HEK293 (cell line): ENCODE measurements at regions not wholly inside any gene's neighbourhood (a gene's known extent, or its start where the extent isn't known, plus 50 kb on each side); places are given as distances from the start of the nearest gene placed in this dataset.

Experiments used
- BCL11A ChIP-seq: fragments of 450-650 bp; formaldehyde crosslinking; IDR thresholded peaks from 2 replicates; pipeline ENCODE4 v1.5.1; 2016; ENCODE audit warnings: low read depth, missing biosample characterization, missing genetic modification characterization
- REPIN1 ChIP-seq: fragments of 450-650 bp; formaldehyde crosslinking; IDR thresholded peaks from 2 replicates; pipeline ENCODE4 v1.5.1; 2017; ENCODE audit warnings: missing biosample characterization, missing genetic modification characterization, low read depth
- YY1 ChIP-seq: fragments of 450-650 bp; formaldehyde crosslinking; IDR thresholded peaks from 2 replicates; pipeline ENCODE4 v1.5.1; 2018; ENCODE audit warnings: missing biosample characterization, missing genetic modification characterization
- ZBTB1 ChIP-seq: fragments of 450-650 bp; formaldehyde crosslinking; IDR thresholded peaks from 2 replicates; pipeline ENCODE4 v1.5.1; 2016; ENCODE audit warnings: missing biosample characterization, missing genetic modification characterization
- ZNF146 ChIP-seq: fragments of 450-650 bp; formaldehyde crosslinking; IDR thresholded peaks from 2 replicates; pipeline ENCODE4 v1.5.1; 2016; ENCODE audit warnings: missing biosample characterization, missing genetic modification characterization
- ZNF274 ChIP-seq, 2 experiments: fragments of 200-500 bp in 1 of 2; fragments of 450-650 bp in 1 of 2; sonication (Bioruptor generic) in 1 of 2; formaldehyde crosslinking in 1 of 2; IDR thresholded peaks; 2 replicates each; pipeline versions ENCODE4 v1.5.1 to v1.6.1; 2014 to 2016; ENCODE audit warnings: borderline replicate concordance in 1 of 2, inconsistent platforms in 1 of 2, low read length in 1 of 2, missing biosample characterization in 1 of 2, missing genetic modification characterization in 1 of 2
- ZNF558 ChIP-seq: fragments of 450-650 bp; formaldehyde crosslinking; IDR thresholded peaks from 2 replicates; pipeline ENCODE4 v1.5.1; 2016; ENCODE audit warnings: missing biosample characterization, missing genetic modification characterization
- TF ChIP-seq, protein P1 (sequence below): fragments of 450-650 bp; formaldehyde crosslinking; IDR thresholded peaks from 2 replicates; pipeline ENCODE4 v1.5.1; 2017; ENCODE audit warnings: missing biosample characterization, mild to moderate bottlenecking, missing genetic modification characterization, moderate library complexity
- TF ChIP-seq, protein P2 (sequence below): fragments of 450-650 bp; formaldehyde crosslinking; IDR thresholded peaks from 2 replicates; pipeline ENCODE4 v1.5.1; 2016; ENCODE audit warnings: missing biosample characterization, missing genetic modification characterization
- TF ChIP-seq, protein P3 (sequence below): fragments of 450-650 bp; formaldehyde crosslinking; IDR thresholded peaks from 2 replicates; pipeline ENCODE4 v1.5.1; 2016; ENCODE audit warnings: missing biosample characterization, missing genetic modification characterization
- TF ChIP-seq, protein P4 (sequence below): fragments of 450-650 bp; formaldehyde crosslinking; IDR thresholded peaks from 2 replicates; pipeline ENCODE4 v1.5.1; 2016; ENCODE audit warnings: missing biosample characterization, missing genetic modification characterization, borderline replicate concordance

DNA sequence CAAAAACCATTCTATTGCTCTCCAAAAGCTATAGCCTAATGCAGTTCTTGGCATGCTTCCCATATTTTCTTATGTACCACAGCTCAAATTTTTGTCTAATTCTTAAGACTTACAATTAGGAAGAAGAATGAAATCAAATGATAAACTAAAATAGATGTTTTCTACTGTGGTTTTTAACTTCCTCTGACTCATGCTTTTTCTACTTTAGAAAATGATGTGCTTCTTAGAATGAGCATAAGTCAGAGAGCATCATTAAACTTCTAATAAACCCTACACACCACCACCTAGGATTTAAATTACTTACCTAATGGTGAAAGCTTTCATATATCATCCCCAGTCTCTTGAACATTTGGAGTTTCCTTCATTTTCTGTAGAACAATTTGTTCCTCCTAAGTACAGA lies 217.0 kb upstream of the NDST3 start:
- TF ChIP-seq, protein P1, sequence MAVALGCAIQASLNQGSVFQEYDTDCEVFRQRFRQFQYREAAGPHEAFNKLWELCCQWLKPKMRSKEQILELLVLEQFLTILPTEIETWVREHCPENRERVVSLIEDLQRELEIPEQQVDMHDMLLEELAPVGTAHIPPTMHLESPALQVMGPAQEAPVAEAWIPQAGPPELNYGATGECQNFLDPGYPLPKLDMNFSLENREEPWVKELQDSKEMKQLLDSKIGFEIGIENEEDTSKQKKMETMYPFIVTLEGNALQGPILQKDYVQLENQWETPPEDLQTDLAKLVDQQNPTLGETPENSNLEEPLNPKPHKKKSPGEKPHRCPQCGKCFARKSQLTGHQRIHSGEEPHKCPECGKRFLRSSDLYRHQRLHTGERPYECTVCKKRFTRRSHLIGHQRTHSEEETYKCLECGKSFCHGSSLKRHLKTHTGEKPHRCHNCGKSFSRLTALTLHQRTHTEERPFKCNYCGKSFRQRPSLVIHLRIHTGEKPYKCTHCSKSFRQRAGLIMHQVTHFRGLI (tag by site-specific recombination): no peak
- TF ChIP-seq ZNF274 (IDR thresholded peaks at IDR 0.05; ENCODE audit: low read length) (no peak), ZNF274 (tag by site-specific recombination; IDR thresholded peaks at IDR 0.05; ENCODE audit: borderline replicate concordance) (no peak), ZNF558 (tag by site-specific recombination) (no peak), REPIN1 (no peak), BCL11A (tag by site-specific recombination) (no peak), ZNF146 (tag by site-specific recombination) (no peak), YY1 (tag by site-specific recombination) (no peak), ZBTB1 (tag by site-specific recombination) (no peak)
- TF ChIP-seq, protein P2, sequence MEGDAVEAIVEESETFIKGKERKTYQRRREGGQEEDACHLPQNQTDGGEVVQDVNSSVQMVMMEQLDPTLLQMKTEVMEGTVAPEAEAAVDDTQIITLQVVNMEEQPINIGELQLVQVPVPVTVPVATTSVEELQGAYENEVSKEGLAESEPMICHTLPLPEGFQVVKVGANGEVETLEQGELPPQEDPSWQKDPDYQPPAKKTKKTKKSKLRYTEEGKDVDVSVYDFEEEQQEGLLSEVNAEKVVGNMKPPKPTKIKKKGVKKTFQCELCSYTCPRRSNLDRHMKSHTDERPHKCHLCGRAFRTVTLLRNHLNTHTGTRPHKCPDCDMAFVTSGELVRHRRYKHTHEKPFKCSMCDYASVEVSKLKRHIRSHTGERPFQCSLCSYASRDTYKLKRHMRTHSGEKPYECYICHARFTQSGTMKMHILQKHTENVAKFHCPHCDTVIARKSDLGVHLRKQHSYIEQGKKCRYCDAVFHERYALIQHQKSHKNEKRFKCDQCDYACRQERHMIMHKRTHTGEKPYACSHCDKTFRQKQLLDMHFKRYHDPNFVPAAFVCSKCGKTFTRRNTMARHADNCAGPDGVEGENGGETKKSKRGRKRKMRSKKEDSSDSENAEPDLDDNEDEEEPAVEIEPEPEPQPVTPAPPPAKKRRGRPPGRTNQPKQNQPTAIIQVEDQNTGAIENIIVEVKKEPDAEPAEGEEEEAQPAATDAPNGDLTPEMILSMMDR (tag by site-specific recombination): no peak
- TF ChIP-seq, protein P3, sequence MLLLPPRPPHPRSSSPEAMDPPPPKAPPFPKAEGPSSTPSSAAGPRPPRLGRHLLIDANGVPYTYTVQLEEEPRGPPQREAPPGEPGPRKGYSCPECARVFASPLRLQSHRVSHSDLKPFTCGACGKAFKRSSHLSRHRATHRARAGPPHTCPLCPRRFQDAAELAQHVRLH (tag by site-specific recombination): no peak
- TF ChIP-seq, protein P4, sequence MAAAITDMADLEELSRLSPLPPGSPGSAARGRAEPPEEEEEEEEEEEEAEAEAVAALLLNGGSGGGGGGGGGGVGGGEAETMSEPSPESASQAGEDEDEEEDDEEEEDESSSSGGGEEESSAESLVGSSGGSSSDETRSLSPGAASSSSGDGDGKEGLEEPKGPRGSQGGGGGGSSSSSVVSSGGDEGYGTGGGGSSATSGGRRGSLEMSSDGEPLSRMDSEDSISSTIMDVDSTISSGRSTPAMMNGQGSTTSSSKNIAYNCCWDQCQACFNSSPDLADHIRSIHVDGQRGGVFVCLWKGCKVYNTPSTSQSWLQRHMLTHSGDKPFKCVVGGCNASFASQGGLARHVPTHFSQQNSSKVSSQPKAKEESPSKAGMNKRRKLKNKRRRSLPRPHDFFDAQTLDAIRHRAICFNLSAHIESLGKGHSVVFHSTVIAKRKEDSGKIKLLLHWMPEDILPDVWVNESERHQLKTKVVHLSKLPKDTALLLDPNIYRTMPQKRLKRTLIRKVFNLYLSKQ: no peak
